Calu3 (cell line): ENCODE measurements at regions not wholly inside any gene's neighbourhood (a gene's known extent, or its start where the extent isn't known, plus 50 kb on each side); places are given as distances from the start of the nearest gene placed in this dataset.
"Not testable (repeated sequence)": the region's sequence is repeated elsewhere in the genome, so short reads cannot be mapped to it uniquely, and the experiment has no call there.

ENCODE experiments used
- BruUV-seq: library from RNA; stranded (reverse); fragments of 400-500 nt; replicated peaks from 2 replicates; lab custom pipeline; 2021; lab: Mats Ljungman, UMichigan
- CTCF ChIA-PET: fragments of 300-600 bp; sonication (Branson Sonifier 250); formaldehyde crosslinking; loops from one replicate; lab custom pipeline; 2022; ENCODE audit warnings: antibody characterized with exemption; lab: Charles Lee
- DNase-seq: peaks from one replicate; pipeline ENCODE4 v3.0.0; 2022
- H3K27ac Mint-ChIP-seq: one replicate; pipeline ENCODE4 v1.8.0; 2022; ENCODE audit warnings: mixed read lengths; ENCODE audit not compliant: unreplicated experiment
- H3K27me3 Mint-ChIP-seq: one replicate; pipeline ENCODE4 v1.8.0; 2022; ENCODE audit warnings: mixed read lengths; ENCODE audit not compliant: unreplicated experiment
- H3K36me3 Mint-ChIP-seq: one replicate; pipeline ENCODE4 v1.8.0; 2022; ENCODE audit warnings: mild to moderate bottlenecking, moderate library complexity, mixed read lengths; ENCODE audit not compliant: insufficient read depth, unreplicated experiment
- H3K4me1 Mint-ChIP-seq: one replicate; pipeline ENCODE4 v1.8.0; 2022; ENCODE audit warnings: mild to moderate bottlenecking, low read depth, mixed read lengths; ENCODE audit not compliant: unreplicated experiment
- H3K4me3 Mint-ChIP-seq: one replicate; pipeline ENCODE4 v1.8.0; 2022; ENCODE audit warnings: mild to moderate bottlenecking, low read depth, moderate library complexity, mixed read lengths; ENCODE audit not compliant: unreplicated experiment
- H3K9me3 Mint-ChIP-seq: one replicate; pipeline ENCODE4 v1.8.0; 2022; ENCODE audit warnings: low read depth, mixed read lengths; ENCODE audit not compliant: unreplicated experiment
- CTCF ChIP-seq: fragments of 200-600 bp; IDR thresholded peaks from one replicate; pipeline ENCODE4 v1.8.0; 2022; ENCODE audit warnings: antibody characterized with exemption; ENCODE audit not compliant: unreplicated experiment
- intact Hi-C: fragments of 100-400 bp; cut with micrococcal nuclease; formaldehyde crosslinking; loops from one replicate; pipeline ENCODE4 v1.10.0; 2022; ENCODE audit not compliant: unreplicated experiment

GRCh38 chr12:131436922-131437705, 273.8 kb upstream of the SFSWAP start:
- H3K27ac Mint-ChIP-seq: no peak overlapping the region
- no TSS peak for BruUV-seq
- H3K27me3 Mint-ChIP-seq: peaks cover 57% of the 10 kb centered on the region
- intact Hi-C loops: no loop called here
- H3K4me3 Mint-ChIP-seq: no peak overlapping the region
- no peak for TF ChIP-seq CTCF
- no peaks in the 10 kb centered on the region for H3K9me3 Mint-ChIP-seq
- H3K4me1 Mint-ChIP-seq: no peaks in the 10 kb centered on the region
- H3K36me3 Mint-ChIP-seq: no peaks in the 10 kb centered on the region
- CTCF ChIA-PET: interaction anchor here (0.8 kb wide), 1 partner anchor 8 kb away, joined by 3 read pairs; no protein-coding TSS in a partner anchor
- DNase-seq: no peak

- TF ChIP-seq CTCF: no peak
- no peak for DNase-seq
- no TSS peak for BruUV-seq
- intact Hi-C loops: loop anchor here (2.0 kb wide), 1 partner anchor 211 kb away; no protein-coding TSS in a partner anchor
- H3K27me3 Mint-ChIP-seq: peaks cover 51% of the 10 kb centered on the region
- H3K36me3 Mint-ChIP-seq: no peaks in the 10 kb centered on the region
- no peak overlapping the region for H3K27ac Mint-ChIP-seq
- H3K9me3 Mint-ChIP-seq: no peaks in the 10 kb centered on the region
- CTCF ChIA-PET: interaction anchor here (0.8 kb wide), 1 partner anchor 7 kb away, joined by 3 read pairs; no protein-coding TSS in a partner anchor
- H3K4me3 Mint-ChIP-seq: no peak overlapping the region
- H3K4me1 Mint-ChIP-seq: no peaks in the 10 kb centered on the region
Observed at GRCh38 chr12:131437706-131438492, 273.0 kb upstream of the SFSWAP start.

- H3K27ac Mint-ChIP-seq, BruUV-seq, H3K4me1 Mint-ChIP-seq, DNase-seq, H3K4me3 Mint-ChIP-seq, H3K36me3 Mint-ChIP-seq, H3K9me3 Mint-ChIP-seq: not testable (repeated sequence)
- intact Hi-C loops: loop anchor here (2.0 kb wide), 1 partner anchor 212 kb away; no protein-coding TSS in a partner anchor
- CTCF ChIA-PET: interaction anchor here (0.6 kb wide), 1 partner anchor 209 kb away, joined by 13 read pairs; no protein-coding TSS in a partner anchor
- H3K27me3 Mint-ChIP-seq: peaks cover 51% of the 10 kb centered on the region
Observed at GRCh38 chr12:131438493-131438835, 272.4 kb upstream of the SFSWAP start.

- no peak for TF ChIP-seq CTCF
- no peaks in the 10 kb centered on the region for H3K36me3 Mint-ChIP-seq
- no peak for DNase-seq
- H3K9me3 Mint-ChIP-seq: no peaks in the 10 kb centered on the region
- H3K4me3 Mint-ChIP-seq: no peak overlapping the region
- no peaks in the 10 kb centered on the region for H3K4me1 Mint-ChIP-seq
- intact Hi-C loops: loop anchor here (2.0 kb wide), 1 partner anchor 212 kb away; no protein-coding TSS in a partner anchor
- CTCF ChIA-PET: interaction anchor here (0.6 kb wide), 1 partner anchor 209 kb away, joined by 13 read pairs; no protein-coding TSS in a partner anchor
- no peak overlapping the region for H3K27ac Mint-ChIP-seq
- peaks cover 51% of the 10 kb centered on the region for H3K27me3 Mint-ChIP-seq
- BruUV-seq: no TSS peak
Observed at GRCh38 chr12:131438881-131439280, 272.0 kb upstream of the SFSWAP start.

GRCh38 chr12:131439752-131440151, 271.1 kb upstream of the SFSWAP start:
- intact Hi-C loops: loop anchor here (2.0 kb wide), 1 partner anchor 213 kb away; no protein-coding TSS in a partner anchor
- H3K9me3 Mint-ChIP-seq, CTCF ChIA-PET, BruUV-seq, H3K4me1 Mint-ChIP-seq, H3K4me3 Mint-ChIP-seq, H3K36me3 Mint-ChIP-seq, DNase-seq, H3K27ac Mint-ChIP-seq: not testable (repeated sequence)
- peaks cover 51% of the 10 kb centered on the region for H3K27me3 Mint-ChIP-seq

GRCh38 chr12:131440209-131441059, 270.5 kb upstream of the SFSWAP start:
- H3K27me3 Mint-ChIP-seq: peaks cover 53% of the 10 kb centered on the region
- BruUV-seq, H3K27ac Mint-ChIP-seq, DNase-seq, H3K9me3 Mint-ChIP-seq, intact Hi-C loops, CTCF ChIA-PET, H3K4me3 Mint-ChIP-seq, H3K36me3 Mint-ChIP-seq, H3K4me1 Mint-ChIP-seq: not testable (repeated sequence)
